ENCODE measurements at regions not wholly inside any gene's neighbourhood (a gene's known extent, or its start where the extent isn't known, plus 50 kb on each side); places are given as distances from the start of the nearest gene placed in this dataset.

GRCh38 chr5:3384531-3384930 lies 211.1 kb upstream of the IRX1 start:
- Histone ChIP-seq H3K4me1 (ENCODE audit: control insufficient read depth in 1 of 2, insufficient read depth in 2 of 2, low read depth in 1 of 2, low read length in 1 of 2) (no peaks in the 10 kb centered on the region), H3K9me2 (no peaks in the 10 kb centered on the region), H3K79me2 (ENCODE audit: insufficient read depth) (no peaks in the 10 kb centered on the region), H2AFZ (ENCODE audit: low read depth) (no peak overlapping the region), H3K4me3 (ENCODE audit: low read depth in 2 of 2, low read length in 1 of 2) (no peak overlapping the region), H3K4me2 (no peak overlapping the region), H3K36me3 (replicated peaks in 1 of 2; ENCODE audit: control insufficient read depth in 1 of 2, insufficient read depth in 2 of 2, low read length in 1 of 2) (no peaks in the 10 kb centered on the region), H3K27me3 (ENCODE audit: insufficient read depth) (no peaks in the 10 kb centered on the region; the same call in 1 of the 2 replicates), H4K20me1 (ENCODE audit: insufficient read depth) (no peaks in the 10 kb centered on the region), H3F3A (replicated peaks; ENCODE audit: insufficient read depth) (no peaks in the 10 kb centered on the region), H3K9ac (no peak overlapping the region), H3K9me3 (no peaks in the 10 kb centered on the region), H3K27ac (ENCODE audit: low read depth in 2 of 2, low read length in 1 of 2) (no peak overlapping the region)
- ChIA-PET POLR2A (no interaction called here), CTCF (no interaction called here)
- WGBS (ENCODE audit: low lambda C conversion rate): 4% methylated on average over 6 of the region's 7 CpGs
- TF ChIP-seq FOXM1 (IDR thresholded peaks at IDR 0.05; ENCODE audit: low read depth) (no peak), SMC3 (IDR thresholded peaks at IDR 0.05; ENCODE audit: low read depth, low read length) (no peak), IRF3 (IDR thresholded peaks at IDR 0.05; ENCODE audit: low read depth, low read length) (no peak), MEF2A (IDR thresholded peaks at IDR 0.05; ENCODE audit: borderline replicate concordance, low read depth) (no peak), CHD2 (IDR thresholded peaks at IDR 0.05; ENCODE audit: low read length, partially characterized antibody) (no peak)
- DNase-seq: no peak

- Histone ChIP-seq H3K9me2 (no peaks in the 10 kb centered on the region), H3K4me3 (ENCODE audit: low read depth in 2 of 2, low read length in 1 of 2) (no peak overlapping the region), H3K79me2 (ENCODE audit: insufficient read depth) (no peaks in the 10 kb centered on the region), H3K4me2 (no peak overlapping the region), H3F3A (replicated peaks; ENCODE audit: insufficient read depth) (no peaks in the 10 kb centered on the region), H3K27me3 (ENCODE audit: insufficient read depth) (no peaks in the 10 kb centered on the region; the same call in 1 of the 2 replicates), H4K20me1 (ENCODE audit: insufficient read depth) (no peaks in the 10 kb centered on the region), H3K4me1 (ENCODE audit: control insufficient read depth in 1 of 2, insufficient read depth in 2 of 2, low read depth in 1 of 2, low read length in 1 of 2) (no peaks in the 10 kb centered on the region), H3K27ac (ENCODE audit: low read depth in 2 of 2, low read length in 1 of 2) (no peak overlapping the region), H2AFZ (ENCODE audit: low read depth) (no peak overlapping the region), H3K9ac (no peak overlapping the region), H3K9me3 (no peaks in the 10 kb centered on the region), H3K36me3 (replicated peaks in 1 of 2; ENCODE audit: control insufficient read depth in 1 of 2, insufficient read depth in 2 of 2, low read length in 1 of 2) (no peaks in the 10 kb centered on the region)
- DNase-seq: no peak
- ChIA-PET CTCF (no interaction called here), POLR2A (no interaction called here)
- TF ChIP-seq RFX5 (IDR thresholded peaks at IDR 0.05; ENCODE audit: low read length) (no peak), EZH2phosphoT487 (IDR thresholded peaks at IDR 0.05; ENCODE audit: borderline replicate concordance, low read depth) (no peak), POLR2AphosphoS5 (IDR thresholded peaks at IDR 0.05; ENCODE audit: low read depth, low read length) (no peak)
- 6% methylated on average over 7 of the region's 9 CpGs for WGBS (ENCODE audit: low lambda C conversion rate)
These were observed 212.8 kb upstream of the IRX1 start for GRCh38 chr5:3382782-3383181.

GRCh38 chr5:3382151-3382550 lies 213.5 kb upstream of the IRX1 start:
- Histone ChIP-seq H4K20me1 (ENCODE audit: insufficient read depth) (no peaks in the 10 kb centered on the region), H3K4me2 (no peak overlapping the region), H3K4me3 (ENCODE audit: low read depth in 2 of 2, low read length in 1 of 2) (no peak overlapping the region), H3K36me3 (replicated peaks in 1 of 2; ENCODE audit: control insufficient read depth in 1 of 2, insufficient read depth in 2 of 2, low read length in 1 of 2) (no peaks in the 10 kb centered on the region), H3K9me3 (no peaks in the 10 kb centered on the region), H3K4me1 (ENCODE audit: control insufficient read depth in 1 of 2, insufficient read depth in 2 of 2, low read depth in 1 of 2, low read length in 1 of 2) (no peaks in the 10 kb centered on the region), H3K27ac (ENCODE audit: low read depth in 2 of 2, low read length in 1 of 2) (no peak overlapping the region), H3K27me3 (ENCODE audit: insufficient read depth) (no peaks in the 10 kb centered on the region; the same call in 1 of the 2 replicates), H2AFZ (ENCODE audit: low read depth) (no peak overlapping the region), H3K9me2 (no peaks in the 10 kb centered on the region), H3F3A (replicated peaks; ENCODE audit: insufficient read depth) (no peaks in the 10 kb centered on the region), H3K79me2 (ENCODE audit: insufficient read depth) (no peaks in the 10 kb centered on the region), H3K9ac (no peak overlapping the region)
- ChIA-PET CTCF (no interaction called here), POLR2A (no interaction called here)
- 22% methylated on average over 9 of the region's 10 CpGs for WGBS (ENCODE audit: low lambda C conversion rate)
- DNase-seq: no peak
- TF ChIP-seq REST (IDR thresholded peaks at IDR 0.05; ENCODE audit: low read depth, low read length) (no peak), NFIC (IDR thresholded peaks at IDR 0.05; ENCODE audit: borderline replicate concordance) (no peak), FOXJ3 (CRISPR knock-in tag; IDR thresholded peaks at IDR 0.05) (no peak), YY1 (IDR thresholded peaks at IDR 0.05; ENCODE audit: low read depth) (no peak), IRF3 (IDR thresholded peaks at IDR 0.05; ENCODE audit: low read depth, low read length) (no peak), TEAD4 (IDR thresholded peaks at IDR 0.05; ENCODE audit: borderline replicate concordance, insufficient read depth) (no peak), RAD21 (IDR thresholded peaks at IDR 0.05; ENCODE audit: low read length) (no peak), PBX3 (IDR thresholded peaks at IDR 0.05) (no peak)
